GM10266 (cell line): ENCODE measurements at regions not wholly inside any gene's neighbourhood (a gene's known extent, or its start where the extent isn't known, plus 50 kb on each side); places are given as distances from the start of the nearest gene placed in this dataset.
"Not testable (repeated sequence)": the region's sequence is repeated elsewhere in the genome, so short reads cannot be mapped to it uniquely, and the experiment has no call there.

Experiments used
- DNase-seq: peaks from one replicate; pipeline ENCODE4 v3.0.0; 2012; ENCODE audit errors: extremely low spot score
- CTCF ChIP-seq: IDR thresholded peaks from 2 replicates; pipeline ENCODE4 v1.5.1; 2012; ENCODE audit warnings: mild to moderate bottlenecking, low read depth; ENCODE audit not compliant: control insufficient read depth, insufficient read depth; ENCODE audit errors: missing control alignments

DNA sequence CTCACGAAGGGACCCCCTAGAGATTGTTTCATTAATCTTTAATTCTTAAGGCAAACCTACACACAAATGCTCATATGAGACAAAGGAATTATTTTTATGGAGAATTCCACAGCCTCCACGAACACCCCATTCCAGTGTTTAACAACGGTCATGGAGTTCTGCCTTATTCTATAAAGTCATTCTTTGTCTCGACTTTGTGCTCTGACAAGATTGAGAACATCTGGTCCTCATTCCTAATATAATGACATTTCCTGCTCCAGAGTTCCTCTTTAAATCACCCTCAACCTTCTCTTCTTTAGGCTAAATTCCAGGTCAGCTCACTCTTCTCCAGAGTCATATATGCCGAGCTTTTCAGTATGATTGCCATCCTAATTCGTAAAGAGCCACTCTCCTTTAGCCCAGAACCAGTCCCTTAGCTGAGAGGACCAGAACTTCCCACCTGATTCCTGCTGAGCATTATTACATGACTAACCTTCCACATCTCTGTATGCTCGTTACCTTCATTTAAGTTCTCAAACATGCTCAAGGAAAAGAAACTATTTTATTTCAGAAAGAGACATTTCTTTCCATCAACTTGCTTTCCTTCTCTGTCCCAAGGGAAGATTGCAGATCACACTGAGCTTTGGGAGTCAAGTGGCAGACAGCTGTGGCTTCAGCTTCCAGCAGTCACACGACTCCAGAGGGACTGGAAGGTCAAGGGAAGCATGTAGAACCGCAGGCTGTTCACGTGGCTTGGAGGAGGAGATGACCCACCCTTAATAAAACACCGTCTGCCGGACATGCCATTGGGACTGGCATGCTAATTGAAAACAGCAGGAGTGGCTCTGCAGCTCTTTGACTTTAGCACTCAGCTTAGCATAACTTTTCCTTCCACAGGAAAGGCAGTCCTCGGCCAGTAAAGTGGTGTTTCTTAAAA lies 467.1 kb upstream of the HSF2 start:
- no peak for TF ChIP-seq CTCF
- no peak for DNase-seq

DNA sequence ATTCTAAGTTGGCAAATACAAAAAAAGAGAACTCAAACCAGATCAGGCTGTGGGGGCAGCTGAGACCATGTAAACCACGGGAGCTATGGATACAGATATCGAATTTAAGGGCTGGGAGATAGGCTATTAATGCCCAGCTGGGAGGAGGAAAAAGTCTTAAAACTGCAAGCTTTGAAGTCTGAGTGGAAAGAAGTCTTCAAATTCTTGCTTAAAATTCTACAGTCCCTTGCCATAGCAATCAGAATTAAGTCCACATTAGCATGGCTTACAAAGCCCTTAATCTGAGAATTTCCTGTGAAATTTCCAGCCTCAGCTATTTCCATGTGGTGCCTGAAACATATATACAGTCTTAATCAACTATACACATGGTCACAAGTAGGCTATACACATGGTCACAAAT lies 465.0 kb upstream of the HSF2 start:
- no peak for TF ChIP-seq CTCF
- DNase-seq, result no peak

- DNase-seq, result no peak
- TF ChIP-seq CTCF, result no peak
These were observed 458.7 kb upstream of the HSF2 start for GRCh38 chr6:121940728-121941127.

GRCh38 chr6:121944354-121944753 lies 455.1 kb upstream of the HSF2 start:
- no peak for TF ChIP-seq CTCF
- DNase-seq, result no peak

- no peak for TF ChIP-seq CTCF
- DNase-seq, result no peak
These were observed 448.3 kb upstream of the HSF2 start for GRCh38 chr6:121951123-121951522.

DNA sequence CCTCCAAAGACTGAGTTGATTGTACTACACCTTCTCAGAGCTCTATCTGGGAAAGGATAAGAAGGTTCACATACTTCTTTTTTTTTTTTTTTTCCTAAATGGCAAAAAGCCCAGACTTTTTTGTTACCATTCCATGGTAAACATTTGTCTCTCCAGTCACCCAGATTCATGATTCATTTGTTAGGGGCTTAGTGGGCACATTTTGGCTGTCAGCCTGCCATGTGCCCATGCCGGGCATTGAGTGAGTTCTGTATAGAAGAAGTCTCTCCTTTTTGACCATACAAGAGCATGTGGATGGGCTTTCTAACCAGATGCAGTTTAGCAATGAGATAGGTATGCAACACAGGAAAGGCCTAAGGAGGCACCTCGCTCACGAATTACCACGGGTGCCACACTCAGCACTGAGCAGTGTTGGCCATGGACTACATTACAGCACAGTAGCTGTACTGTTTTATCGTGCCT lies 447.5 kb upstream of the HSF2 start:
- TF ChIP-seq CTCF, result no peak
- no peak for DNase-seq

GRCh38 chr6:121955401-121955800 lies 444.1 kb upstream of the HSF2 start:
- not testable (repeated sequence) for DNase-seq

DNA sequence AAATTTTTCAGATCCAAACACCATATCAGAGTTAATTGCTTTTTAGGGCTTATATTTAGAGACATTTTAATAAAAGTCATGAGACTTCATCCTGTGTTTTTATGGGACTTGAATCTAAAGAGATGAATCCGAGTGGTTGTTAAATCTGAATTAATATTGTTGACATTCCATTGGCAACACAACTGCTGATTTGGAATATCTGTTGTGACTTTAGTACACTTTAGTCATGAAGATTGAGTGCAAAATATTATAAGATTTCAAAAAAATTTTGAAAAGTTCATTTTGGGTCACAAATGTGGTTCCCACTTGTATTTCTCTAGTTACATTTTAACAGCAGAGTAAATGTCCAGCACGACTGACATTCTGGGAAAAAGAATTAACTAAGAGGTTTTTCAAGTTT lies 442.7 kb upstream of the HSF2 start:
- no peak for TF ChIP-seq CTCF
- no peak for DNase-seq
